Endothelial cell of umbilical vein (primary cell): ENCODE measurements at regions not wholly inside any gene's neighbourhood (a gene's known extent, or its start where the extent isn't known, plus 50 kb on each side); places are given as distances from the start of the nearest gene placed in this dataset.

Source experiments
- EZH2 ChIP-seq: IDR thresholded peaks from 2 replicates; pipeline ENCODE4 v1.6.1; 2012; ENCODE audit warnings: borderline replicate concordance, low read depth, mild to moderate bottlenecking, moderate library complexity, low read length, inconsistent platforms; ENCODE audit not compliant: severe bottlenecking
- FOS ChIP-seq: IDR thresholded peaks from 2 replicates; pipeline ENCODE4 v1.6.1; 2011; ENCODE audit warnings: mild to moderate bottlenecking, low read length, moderate library complexity, borderline replicate concordance; ENCODE audit not compliant: insufficient read depth
- GATA2 ChIP-seq: IDR thresholded peaks from 2 replicates; pipeline ENCODE4 v1.7.0; 2011; ENCODE audit warnings: low read depth, mild to moderate bottlenecking, moderate library complexity, mixed read lengths, low read length; ENCODE audit not compliant: insufficient read length, insufficient read depth
- JUN ChIP-seq: IDR thresholded peaks from 2 replicates; pipeline ENCODE4 v1.6.1; 2011; ENCODE audit warnings: borderline replicate concordance, low read depth; ENCODE audit not compliant: insufficient read length, insufficient read depth
- MAX ChIP-seq: IDR thresholded peaks from 2 replicates; pipeline ENCODE4 v1.6.1; 2011; ENCODE audit not compliant: insufficient read depth, insufficient read length
- MYC ChIP-seq: IDR thresholded peaks from one replicate; pipeline ENCODE4 v1.6.1; 2011; ENCODE audit warnings: mild to moderate bottlenecking, low read depth, low read length
- POLR2A ChIP-seq: IDR thresholded peaks from 2 replicates; pipeline ENCODE4 v1.6.1; 2012; ENCODE audit warnings: low read depth, mild to moderate bottlenecking, control low read depth, low read length
- POLR2AphosphoS5 ChIP-seq: IDR thresholded peaks from 2 replicates; pipeline ENCODE4 v1.6.1; 2012; ENCODE audit warnings: low read depth, mild to moderate bottlenecking, control low read depth, low read length, moderate library complexity; ENCODE audit not compliant: insufficient read depth
- TF ChIP-seq, protein P1 (sequence below), 2 donors: IDR thresholded peaks; 1 replicate in 1 of 2; 2 replicates in 1 of 2; pipeline ENCODE4 v1.5.1; 2011; ENCODE audit warnings: low read length in 2 of 2, mild to moderate bottlenecking in 2 of 2, moderate library complexity in 2 of 2, control low read depth in 1 of 2, inconsistent platforms in 1 of 2, low read depth in 1 of 2; ENCODE audit not compliant: insufficient read depth in 1 of 2; ENCODE audit errors: extremely low read depth in 1 of 2

DNA sequence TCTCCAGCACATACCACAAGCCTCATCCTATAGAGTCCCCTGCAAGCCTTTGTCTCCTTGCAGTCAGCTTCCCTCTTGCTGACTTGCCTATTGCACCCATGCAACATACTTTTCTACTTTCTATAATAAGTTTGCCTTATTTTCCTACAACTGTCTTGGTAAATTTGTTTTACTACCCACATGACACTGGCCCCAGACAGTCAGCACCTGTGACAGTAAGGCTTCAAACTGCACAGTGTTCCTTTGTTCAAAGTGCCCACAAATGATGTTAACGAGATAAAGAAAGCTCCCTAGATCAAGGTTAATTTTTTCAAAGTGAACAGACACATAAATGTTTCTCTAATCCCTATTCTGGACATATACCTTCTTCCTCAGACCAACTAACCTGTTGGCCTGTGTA, 529.1 kb upstream of the PCDH10 start:
- TF ChIP-seq, protein P1, sequence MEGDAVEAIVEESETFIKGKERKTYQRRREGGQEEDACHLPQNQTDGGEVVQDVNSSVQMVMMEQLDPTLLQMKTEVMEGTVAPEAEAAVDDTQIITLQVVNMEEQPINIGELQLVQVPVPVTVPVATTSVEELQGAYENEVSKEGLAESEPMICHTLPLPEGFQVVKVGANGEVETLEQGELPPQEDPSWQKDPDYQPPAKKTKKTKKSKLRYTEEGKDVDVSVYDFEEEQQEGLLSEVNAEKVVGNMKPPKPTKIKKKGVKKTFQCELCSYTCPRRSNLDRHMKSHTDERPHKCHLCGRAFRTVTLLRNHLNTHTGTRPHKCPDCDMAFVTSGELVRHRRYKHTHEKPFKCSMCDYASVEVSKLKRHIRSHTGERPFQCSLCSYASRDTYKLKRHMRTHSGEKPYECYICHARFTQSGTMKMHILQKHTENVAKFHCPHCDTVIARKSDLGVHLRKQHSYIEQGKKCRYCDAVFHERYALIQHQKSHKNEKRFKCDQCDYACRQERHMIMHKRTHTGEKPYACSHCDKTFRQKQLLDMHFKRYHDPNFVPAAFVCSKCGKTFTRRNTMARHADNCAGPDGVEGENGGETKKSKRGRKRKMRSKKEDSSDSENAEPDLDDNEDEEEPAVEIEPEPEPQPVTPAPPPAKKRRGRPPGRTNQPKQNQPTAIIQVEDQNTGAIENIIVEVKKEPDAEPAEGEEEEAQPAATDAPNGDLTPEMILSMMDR (IDR thresholded peaks at IDR 0.05; ENCODE audit: extremely low read depth in 1 of 2, insufficient read depth in 1 of 2, low read depth in 1 of 2, low read length in 2 of 2): no peak
- TF ChIP-seq POLR2AphosphoS5 (no peak), POLR2A (no peak), MAX (no peak), MYC (no peak), EZH2 (no peak), GATA2 (no peak), FOS (no peak), JUN (no peak)
